Neural cell (in vitro differentiated cells): ENCODE measurements at regions not wholly inside any gene's neighbourhood (a gene's known extent, or its start where the extent isn't known, plus 50 kb on each side); places are given as distances from the start of the nearest gene placed in this dataset.

Experiments used
- H2AFZ ChIP-seq: fragments of 200-600, 300-800 bp; sonication (generic), shearing (Covaris generic); 2 replicates; pipeline ENCODE4 v1.6.0; 2014; ENCODE audit warnings: low read depth, mild to moderate bottlenecking, antibody characterized with exemption, low read length, moderate library complexity
- H3F3A ChIP-seq: fragments of 200-600 bp; shearing (Covaris generic); 2 replicates; pipeline ENCODE4 v1.6.1; 2016; ENCODE audit warnings: mild to moderate bottlenecking, moderate library complexity, mixed read lengths, antibody characterized with exemption, low read length; ENCODE audit not compliant: insufficient read depth, poor library complexity, severe bottlenecking
- H3K27ac ChIP-seq: fragments of 200-600, 300-800 bp; sonication (generic), shearing (Covaris generic); 2 replicates; pipeline ENCODE4 v1.5.1; 2014; ENCODE audit warnings: mild to moderate bottlenecking, low read length, moderate library complexity
- H3K27me3 ChIP-seq: fragments of 300-800, 200-600 bp; sonication (generic), shearing (Covaris generic); 2 replicates; pipeline ENCODE4 v1.6.0; 2014; ENCODE audit warnings: mild to moderate bottlenecking, low read depth, low read length, moderate library complexity; ENCODE audit not compliant: insufficient read depth
- H3K36me3 ChIP-seq: fragments of 300-800, 200-600 bp; sonication (generic), shearing (Covaris generic); 2 replicates; pipeline ENCODE4 v1.5.1; 2014; ENCODE audit warnings: mild to moderate bottlenecking, antibody characterized with exemption, low read length, moderate library complexity; ENCODE audit not compliant: insufficient read depth
- H3K4me2 ChIP-seq: fragments of 300-800, 200-600 bp; sonication (generic), shearing (Covaris generic); 2 replicates; pipeline ENCODE4 v1.6.0; 2014; ENCODE audit warnings: mild to moderate bottlenecking, low read length
- H3K4me3 ChIP-seq: fragments of 300-800, 200-600 bp; sonication (generic), shearing (Covaris generic); 2 replicates; pipeline ENCODE4 v1.5.1; 2014; ENCODE audit warnings: mild to moderate bottlenecking, low read length, moderate library complexity
- H3K79me2 ChIP-seq: fragments of 200-600 bp; shearing (Covaris generic); replicated peaks from 2 replicates; pipeline ENCODE4 v1.6.0; 2014; ENCODE audit warnings: mild to moderate bottlenecking, low read length, moderate library complexity; ENCODE audit not compliant: insufficient read depth
- H3K9ac ChIP-seq: fragments of 300-800, 200-600 bp; sonication (generic), shearing (Covaris generic); 2 replicates; pipeline ENCODE4 v1.6.1; 2016; ENCODE audit warnings: mild to moderate bottlenecking, low read length, mixed read lengths
- H3K9me2 ChIP-seq: fragments of 200-600 bp; shearing (Covaris generic); 2 replicates; pipeline ENCODE4 v1.6.1; 2016; ENCODE audit warnings: mild to moderate bottlenecking, low read length, mixed read lengths; ENCODE audit not compliant: insufficient read depth
- H3K9me3 ChIP-seq: fragments of 200-600, 300-800 bp; sonication (generic), shearing (Covaris generic); 2 replicates; pipeline ENCODE4 v1.6.1; 2016; ENCODE audit warnings: mild to moderate bottlenecking, mixed run types, low read length, moderate library complexity, mixed read lengths
- H4K20me1 ChIP-seq: fragments of 200-600 bp; shearing (Covaris generic); 2 replicates; pipeline ENCODE4 v1.6.1; 2016; ENCODE audit warnings: mild to moderate bottlenecking, mixed run types; ENCODE audit not compliant: insufficient read depth
- CTCF ChIP-seq: fragments of 450-650 bp; IDR thresholded peaks from 2 replicates; pipeline ENCODE4 v1.5.1; 2014; ENCODE audit warnings: antibody characterized with exemption, mild to moderate bottlenecking, moderate library complexity; ENCODE audit not compliant: poor library complexity, severe bottlenecking
- EP300 ChIP-seq: fragments of 450-650 bp; conservative IDR thresholded peaks from 2 replicates; pipeline ENCODE4 v1.6.1; 2014; ENCODE audit warnings: antibody characterized with exemption, mild to moderate bottlenecking, moderate library complexity; ENCODE audit not compliant: poor library complexity, severe bottlenecking
- EZH2 ChIP-seq: fragments of 200-600, 300-800 bp; shearing (Covaris generic), sonication (generic); IDR thresholded peaks from 2 replicates; pipeline ENCODE4 v1.6.1; 2014; ENCODE audit warnings: antibody characterized with exemption, low read length, borderline replicate concordance, mild to moderate bottlenecking; ENCODE audit not compliant: insufficient read depth, poor library complexity, severe bottlenecking
- MXI1 ChIP-seq: fragments of 450-650 bp; conservative IDR thresholded peaks from 2 replicates; pipeline ENCODE4 v1.6.1; 2014; ENCODE audit warnings: antibody characterized with exemption, mild to moderate bottlenecking; ENCODE audit not compliant: poor library complexity, severe bottlenecking
- POLR2AphosphoS5 ChIP-seq: IDR thresholded peaks from 2 replicates; pipeline ENCODE4 v1.6.1; 2012
- RAD21 ChIP-seq: fragments of 450-650 bp; conservative IDR thresholded peaks from 2 replicates; pipeline ENCODE4 v1.6.1; 2014; ENCODE audit warnings: antibody characterized with exemption, mild to moderate bottlenecking, moderate library complexity
- REST ChIP-seq: IDR thresholded peaks from 2 replicates; pipeline ENCODE4 v1.6.1; 2012; ENCODE audit warnings: borderline replicate concordance
- SMC3 ChIP-seq: fragments of 450-650 bp; conservative IDR thresholded peaks from 2 replicates; pipeline ENCODE4 v1.6.1; 2014; ENCODE audit warnings: antibody characterized with exemption, mild to moderate bottlenecking, moderate library complexity; ENCODE audit not compliant: poor library complexity
- TAF1 ChIP-seq: IDR thresholded peaks from 2 replicates; pipeline ENCODE4 v1.6.1; 2012; ENCODE audit warnings: low read depth

- Histone ChIP-seq H3K4me3 (no peak overlapping the region), H4K20me1 (no peaks in the 10 kb centered on the region), H3F3A (no peaks in the 10 kb centered on the region), H3K9me3 (no peaks in the 10 kb centered on the region), H3K27me3 (no peaks in the 10 kb centered on the region), H3K36me3 (no peaks in the 10 kb centered on the region), H2AFZ (no peak overlapping the region), H3K9ac (no peak overlapping the region), H3K27ac (no peak overlapping the region), H3K79me2 (no peaks in the 10 kb centered on the region), H3K4me2 (no peak overlapping the region), H3K9me2 (no peaks in the 10 kb centered on the region)
- TF ChIP-seq TAF1 (no peak), RAD21 (no peak), POLR2AphosphoS5 (no peak), MXI1 (no peak), SMC3 (no peak), EZH2 (no peak), CTCF (no peak), REST (no peak), EP300 (no peak)
These were observed 619.7 kb downstream of the BRD1 start for GRCh38 chr22:49208004-49208402.

- Histone ChIP-seq H3K79me2 (no peaks in the 10 kb centered on the region), H3K9ac (no peak overlapping the region), H3F3A (no peaks in the 10 kb centered on the region), H3K36me3 (no peaks in the 10 kb centered on the region), H3K9me2 (no peaks in the 10 kb centered on the region), H3K4me3 (no peak overlapping the region), H3K27me3 (no peaks in the 10 kb centered on the region), H3K4me2 (no peak overlapping the region), H3K9me3 (no peaks in the 10 kb centered on the region), H3K27ac (no peak overlapping the region), H4K20me1 (no peaks in the 10 kb centered on the region), H2AFZ (no peak overlapping the region)
- no peak for TF ChIP-seq EZH2
- no peak for TF ChIP-seq TAF1
- TF ChIP-seq CTCF, result no peak
- no peak for TF ChIP-seq MXI1
- no peak for TF ChIP-seq EP300
- TF ChIP-seq RAD21, result no peak
- no peak for TF ChIP-seq POLR2AphosphoS5
- TF ChIP-seq SMC3, result no peak
- TF ChIP-seq REST, result no peak
These were observed 620.4 kb downstream of the BRD1 start for GRCh38 chr22:49207008-49208003.
